UCSD-AML1 (cell line): ENCODE measurements at regions not wholly inside any gene's neighbourhood (a gene's known extent, or its start where the extent isn't known, plus 50 kb on each side); places are given as distances from the start of the nearest gene placed in this dataset.
"Not testable (repeated sequence)": the region's sequence is repeated elsewhere in the genome, so short reads cannot be mapped to it uniquely, and the experiment has no call there.

Experiments
- DNase-seq: peaks from one replicate; lab custom pipeline; 2025; ENCODE audit not compliant: unreplicated experiment; lab: John Stamatoyannopoulos, UW

GRCh38 chr5:106088462-106088861 is 1582.3 kb downstream of the EFNA5 start:
- DNase-seq: no peak

GRCh38 chr5:106086352-106086751 is 1584.4 kb downstream of the EFNA5 start:
- no peak for DNase-seq

- no peak for DNase-seq
Observed at GRCh38 chr5:106085556-106085955, 1585.2 kb downstream of the EFNA5 start.

DNA sequence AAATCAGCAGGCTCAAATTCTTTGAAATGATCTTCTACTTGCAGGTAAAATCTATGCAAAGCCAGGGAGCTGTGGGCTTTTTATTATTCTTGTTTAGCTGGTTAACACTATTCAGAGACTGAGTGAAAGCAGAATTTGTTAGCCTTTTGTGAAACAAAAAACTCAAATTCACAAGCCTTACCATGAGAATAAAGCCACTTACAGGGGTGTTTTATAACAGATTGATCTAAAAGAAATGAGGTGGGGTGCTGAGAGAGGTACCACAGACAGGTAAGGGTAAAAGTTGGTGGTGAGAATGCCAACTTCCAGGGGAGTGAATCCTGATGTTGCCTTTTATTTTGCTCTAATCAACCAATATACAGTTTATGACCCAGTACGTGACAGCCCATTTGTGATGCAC is 1585.6 kb downstream of the EFNA5 start:
- no peak for DNase-seq

- DNase-seq: no peak
Observed at GRCh38 chr5:106080535-106080934, 1590.2 kb downstream of the EFNA5 start.

- DNase-seq: peak; percentile 2
Observed at GRCh38 chr5:106076655-106077054, 1594.1 kb downstream of the EFNA5 start.

GRCh38 chr5:106072208-106072607 is 1598.5 kb downstream of the EFNA5 start:
- no peak for DNase-seq

DNA sequence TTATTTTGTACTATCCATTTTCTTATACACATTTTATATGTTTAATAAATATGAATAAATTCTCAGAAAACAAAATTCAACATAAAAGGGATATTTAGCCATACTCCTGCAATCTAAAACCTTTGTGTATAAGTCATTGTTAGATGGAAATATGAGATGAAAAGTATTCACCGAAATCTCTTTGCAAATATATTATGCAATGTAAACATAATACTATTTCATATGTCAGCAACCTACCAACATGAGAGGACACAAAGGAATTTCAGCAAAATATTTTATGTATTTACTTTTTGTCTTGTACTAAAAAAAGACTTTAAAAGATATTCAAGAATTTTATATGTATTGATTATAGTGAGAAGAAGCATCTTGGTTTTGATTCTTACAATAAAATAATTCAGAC is 1623.4 kb downstream of the EFNA5 start:
- no peak for DNase-seq

- not testable (repeated sequence) for DNase-seq
Observed at GRCh38 chr5:106032069-106032468, 1638.7 kb downstream of the EFNA5 start.

DNA sequence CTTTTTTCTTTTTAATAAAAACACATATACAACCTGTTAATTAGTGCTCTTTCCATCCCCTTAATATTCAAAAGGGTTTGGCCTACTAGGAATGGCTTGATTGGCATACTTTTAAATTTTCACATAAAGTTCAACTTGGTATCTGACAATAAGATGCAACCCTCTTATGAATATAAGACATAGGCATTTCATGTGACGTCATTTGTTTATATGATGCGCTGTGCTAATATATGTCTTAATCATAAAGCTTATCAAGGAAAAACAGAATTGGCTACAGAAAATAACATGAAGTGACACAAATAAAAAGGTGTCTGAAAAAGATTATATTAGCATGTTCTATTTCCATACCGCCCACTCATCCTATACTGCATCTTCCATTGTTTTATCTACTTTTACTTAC is 1642.4 kb downstream of the EFNA5 start:
- no peak for DNase-seq

GRCh38 chr5:106020894-106021293 is 1649.8 kb downstream of the EFNA5 start:
- no peak for DNase-seq

DNA sequence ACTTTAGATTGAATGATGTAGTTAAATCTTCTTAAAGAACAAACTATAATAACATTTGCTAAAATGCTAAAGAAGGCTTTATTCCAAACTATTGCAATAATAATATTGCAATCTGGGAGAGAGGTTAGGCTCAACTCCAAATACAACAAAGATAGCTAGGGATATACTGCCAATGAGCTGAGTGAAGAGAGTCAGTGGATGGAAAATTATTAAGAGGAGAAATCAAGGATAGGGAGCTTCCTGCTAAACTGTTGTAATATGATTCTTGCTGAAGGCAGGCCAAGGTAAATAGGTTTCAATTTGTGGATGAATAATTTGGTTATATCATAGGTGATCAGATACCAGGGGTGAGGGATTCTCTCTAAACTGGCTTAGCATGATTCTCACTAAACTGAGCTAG is 1651.5 kb downstream of the EFNA5 start:
- DNase-seq: no peak

DNA sequence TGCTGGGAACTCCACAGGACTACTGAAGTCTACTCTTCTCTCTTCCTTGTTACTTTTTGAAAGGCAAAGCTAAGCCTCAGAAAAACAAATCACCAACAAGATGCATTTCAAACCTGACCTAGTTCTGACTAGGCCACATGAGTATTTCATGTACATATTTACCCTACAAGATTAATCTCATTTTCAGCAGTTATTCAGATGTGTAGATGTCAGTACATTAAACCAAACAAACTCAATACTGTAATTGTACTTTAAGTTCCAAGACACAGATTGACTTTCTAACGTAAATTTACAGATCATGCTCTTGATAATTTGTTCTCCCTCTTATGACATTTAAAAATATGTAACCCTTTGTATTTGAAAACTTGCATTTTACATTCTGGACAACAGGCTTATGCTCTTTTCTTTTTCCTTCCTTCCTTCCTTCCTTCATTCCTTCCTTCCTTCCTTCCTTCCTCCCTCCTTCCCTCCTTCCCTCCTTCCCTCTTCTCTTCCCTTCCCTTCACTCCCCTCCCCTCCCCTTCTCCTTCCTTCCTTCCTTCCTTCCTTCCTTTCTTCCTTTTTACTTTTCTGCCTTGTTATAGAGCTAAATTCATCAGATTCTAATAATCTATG is 1653.4 kb downstream of the EFNA5 start:
- no peak for DNase-seq

DNA sequence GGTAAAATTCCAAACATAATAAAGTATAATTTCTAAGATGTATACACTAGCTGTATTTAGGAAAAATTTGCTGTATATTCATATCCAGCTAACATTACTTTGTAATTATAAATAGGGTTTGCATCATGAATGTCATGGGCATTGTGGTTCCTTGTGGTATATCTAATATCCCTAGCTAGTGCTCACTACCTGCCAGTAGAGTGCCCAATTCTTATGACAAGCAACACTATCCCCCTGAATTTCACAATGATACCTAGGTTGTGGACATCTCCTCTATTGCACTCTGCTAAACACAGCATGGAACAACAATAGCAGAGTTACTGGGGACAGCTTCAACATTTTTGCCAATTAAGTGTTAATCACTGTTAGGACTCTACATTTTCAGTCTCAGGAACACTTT is 1656.5 kb downstream of the EFNA5 start:
- DNase-seq: no peak

GRCh38 chr5:106006242-106006641 is 1664.5 kb downstream of the EFNA5 start:
- no peak for DNase-seq

DNA sequence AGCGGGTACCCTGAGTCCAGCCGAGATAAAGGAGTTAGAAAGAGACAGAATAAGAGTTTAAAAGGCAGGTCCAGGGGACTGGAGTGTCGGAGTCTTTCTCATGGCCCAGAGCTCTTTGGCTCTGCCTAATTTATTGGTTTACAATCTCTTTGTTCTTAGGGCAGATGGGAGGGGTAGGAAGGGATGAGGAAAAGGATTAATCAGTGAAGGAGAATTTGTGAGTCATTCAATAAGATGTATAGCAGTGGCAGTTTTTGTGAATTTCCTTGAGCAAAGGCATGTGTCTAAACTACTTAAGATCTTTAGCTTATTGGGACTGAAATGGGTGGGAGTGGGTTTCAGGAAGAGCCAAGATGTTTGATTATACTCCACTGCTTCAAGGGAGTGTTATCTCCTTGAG is 1671.7 kb downstream of the EFNA5 start:
- DNase-seq: not testable (repeated sequence)

GRCh38 chr5:105993027-105993426 is 1677.7 kb downstream of the EFNA5 start:
- DNase-seq: no peak

- DNase-seq: no peak
Observed at GRCh38 chr5:105982526-105982925, 1688.2 kb downstream of the EFNA5 start.

- DNase-seq: no peak
Observed at GRCh38 chr5:105978011-105978410, 1692.7 kb downstream of the EFNA5 start.

GRCh38 chr5:105977163-105977562 is 1693.6 kb downstream of the EFNA5 start:
- no peak for DNase-seq

- no peak for DNase-seq
Observed at GRCh38 chr5:105970919-105971318, 1699.8 kb downstream of the EFNA5 start.

DNA sequence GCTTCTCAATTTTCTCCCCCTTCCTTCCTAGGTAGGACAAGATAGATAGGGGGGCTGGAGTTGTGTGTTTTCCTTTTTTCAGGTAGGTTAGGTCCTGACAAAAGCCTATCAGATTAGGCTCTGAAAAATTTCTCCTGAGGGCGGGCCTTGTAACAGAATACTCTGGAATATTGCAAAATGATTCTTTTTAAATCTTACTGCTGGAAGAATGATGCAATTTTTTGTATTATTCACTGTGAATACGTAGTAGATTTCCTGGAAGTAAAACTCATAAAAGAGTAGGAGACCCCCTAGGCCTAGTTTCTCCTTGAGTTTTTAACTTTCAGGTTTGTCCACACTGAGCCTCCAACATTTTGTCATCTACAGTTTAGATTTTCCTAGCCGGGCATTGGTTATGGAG is 1701.8 kb downstream of the EFNA5 start:
- DNase-seq: no peak

DNA sequence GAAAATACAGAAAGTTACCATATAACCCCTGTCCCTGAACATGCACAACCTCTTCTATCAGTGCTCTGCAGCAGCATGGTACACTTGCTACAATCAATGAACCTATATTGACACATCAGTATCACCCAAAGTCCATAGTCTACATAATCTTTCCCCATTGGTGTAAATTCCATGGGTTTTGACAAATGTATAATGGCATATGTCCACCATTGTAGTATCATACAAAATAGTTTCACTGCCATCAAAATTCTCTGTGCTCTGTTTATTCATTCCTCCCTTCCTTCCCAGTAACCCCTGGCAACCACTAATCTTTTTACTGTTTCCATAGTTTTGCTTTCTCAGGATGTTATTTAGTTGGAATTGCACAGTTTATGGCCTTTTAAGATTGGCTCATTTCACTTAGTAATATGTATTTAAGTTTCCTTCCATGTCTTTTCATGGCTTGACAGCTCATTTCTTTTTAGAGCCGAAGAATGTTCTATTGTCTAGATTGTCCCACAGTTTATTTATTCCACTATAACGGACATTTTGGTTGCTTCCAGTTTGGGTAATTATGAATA is 1707.0 kb downstream of the EFNA5 start:
- DNase-seq: no peak
